DND-41 (cell line): ENCODE measurements at regions not wholly inside any gene's neighbourhood (a gene's known extent, or its start where the extent isn't known, plus 50 kb on each side); places are given as distances from the start of the nearest gene placed in this dataset.

ENCODE experiments used
- ATAC-seq: fragments of 200-7000 bp; cut with Tn5 transposase; 3 replicates; pipeline ENCODE4 v1.9.1; 2021; ENCODE audit warnings: low read depth; ENCODE audit not compliant: insufficient read depth
- DNase-seq: peaks from one replicate; pipeline ENCODE4 v3.0.0-alpha.2; 2020
- H2AFZ ChIP-seq: 2 replicates; pipeline ENCODE4 v1.6.0; 2012; ENCODE audit warnings: low read depth, low read length
- H3K27ac ChIP-seq: 2 replicates; pipeline ENCODE4 v1.5.1; 2012; ENCODE audit warnings: low read length, inconsistent platforms
- H3K27me3 ChIP-seq: fragments of 200-600 bp; sonication (generic); 2 replicates; pipeline ENCODE4 v1.6.0; 2012; ENCODE audit warnings: low read length, mild to moderate bottlenecking, inconsistent platforms; ENCODE audit not compliant: insufficient read depth, poor library complexity
- H3K36me3 ChIP-seq: 2 replicates; pipeline ENCODE4 v1.5.1; 2012; ENCODE audit warnings: low read length, inconsistent platforms; ENCODE audit not compliant: insufficient read depth
- H3K4me1 ChIP-seq: 2 replicates; pipeline ENCODE4 v1.5.1; 2012; ENCODE audit warnings: mild to moderate bottlenecking, low read length; ENCODE audit not compliant: insufficient read depth
- H3K4me2 ChIP-seq: 2 replicates; pipeline ENCODE4 v1.6.0; 2012; ENCODE audit warnings: mild to moderate bottlenecking, moderate library complexity, low read length, inconsistent platforms; ENCODE audit not compliant: insufficient read depth
- H3K4me3 ChIP-seq, 2 experiments: fragments of 200-600 bp in 1 of 2; shearing (Covaris generic) in 1 of 2; 2 replicates each; pipeline ENCODE4 v1.5.1; 2012 to 2016; ENCODE audit warnings: inconsistent platforms in 2 of 2, low read length in 2 of 2, mild to moderate bottlenecking in 2 of 2, low read depth in 1 of 2, moderate library complexity in 1 of 2
- H3K79me2 ChIP-seq: 2 replicates; pipeline ENCODE4 v1.6.0; 2012; ENCODE audit warnings: low read length, inconsistent platforms; ENCODE audit not compliant: insufficient read depth
- H3K9ac ChIP-seq: 2 replicates; pipeline ENCODE4 v1.6.0; 2012; ENCODE audit warnings: low read depth, mild to moderate bottlenecking, inconsistent platforms, low read length, moderate library complexity
- H3K9me3 ChIP-seq: 2 replicates; pipeline ENCODE4 v1.5.1; 2012; ENCODE audit warnings: low read length, moderate library complexity, mild to moderate bottlenecking, inconsistent platforms; ENCODE audit not compliant: insufficient read depth, severe bottlenecking
- H4K20me1 ChIP-seq: 2 replicates; pipeline ENCODE4 v1.6.0; 2012; ENCODE audit warnings: low read length; ENCODE audit not compliant: insufficient read depth
- EZH2 ChIP-seq: IDR thresholded peaks from 3 replicates; pipeline ENCODE4 v1.6.1; 2012; ENCODE audit warnings: borderline replicate concordance, low read depth, mild to moderate bottlenecking, moderate library complexity, low read length, inconsistent platforms; ENCODE audit not compliant: severe bottlenecking
- TF ChIP-seq, protein P1 (sequence below): IDR thresholded peaks from 2 replicates; pipeline ENCODE4 v1.5.1; 2012; ENCODE audit warnings: borderline replicate concordance, low read length, moderate library complexity, mild to moderate bottlenecking; ENCODE audit not compliant: poor library complexity, severe bottlenecking; ENCODE audit errors: extremely low read depth

DNA sequence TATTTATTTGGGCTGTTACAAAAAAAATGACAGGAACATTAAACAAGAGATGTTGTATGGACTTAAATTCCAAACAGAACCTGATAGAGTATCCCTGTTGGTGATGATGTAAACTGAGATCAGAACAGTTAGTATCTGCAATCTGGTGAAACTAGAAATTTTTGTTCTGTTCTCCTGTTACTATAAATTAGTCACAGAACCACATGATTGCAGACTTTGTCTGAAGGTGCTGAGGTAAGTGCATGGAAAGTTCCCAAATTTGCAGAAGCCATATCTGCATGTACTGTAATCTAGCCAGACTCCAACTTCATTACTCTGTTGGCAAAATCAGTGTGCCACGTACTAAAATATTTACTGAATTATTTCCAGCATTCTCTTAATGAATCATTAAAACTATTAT is 516.3 kb upstream of the FSIP2 start:
- Histone ChIP-seq H3K79me2 (no peaks in the 10 kb centered on the region), H3K4me1 (no peaks in the 10 kb centered on the region), H3K36me3 (no peaks in the 10 kb centered on the region), H3K9ac (no peak overlapping the region), H3K4me3 (no peak overlapping the region), H3K27me3 (no peaks in the 10 kb centered on the region), H3K27ac (no peak overlapping the region), H3K4me2 (no peak overlapping the region), H4K20me1 (no peaks in the 10 kb centered on the region), H2AFZ (no peak overlapping the region), H3K9me3 (no peaks in the 10 kb centered on the region)
- TF ChIP-seq EZH2: no peak
- TF ChIP-seq, protein P1, sequence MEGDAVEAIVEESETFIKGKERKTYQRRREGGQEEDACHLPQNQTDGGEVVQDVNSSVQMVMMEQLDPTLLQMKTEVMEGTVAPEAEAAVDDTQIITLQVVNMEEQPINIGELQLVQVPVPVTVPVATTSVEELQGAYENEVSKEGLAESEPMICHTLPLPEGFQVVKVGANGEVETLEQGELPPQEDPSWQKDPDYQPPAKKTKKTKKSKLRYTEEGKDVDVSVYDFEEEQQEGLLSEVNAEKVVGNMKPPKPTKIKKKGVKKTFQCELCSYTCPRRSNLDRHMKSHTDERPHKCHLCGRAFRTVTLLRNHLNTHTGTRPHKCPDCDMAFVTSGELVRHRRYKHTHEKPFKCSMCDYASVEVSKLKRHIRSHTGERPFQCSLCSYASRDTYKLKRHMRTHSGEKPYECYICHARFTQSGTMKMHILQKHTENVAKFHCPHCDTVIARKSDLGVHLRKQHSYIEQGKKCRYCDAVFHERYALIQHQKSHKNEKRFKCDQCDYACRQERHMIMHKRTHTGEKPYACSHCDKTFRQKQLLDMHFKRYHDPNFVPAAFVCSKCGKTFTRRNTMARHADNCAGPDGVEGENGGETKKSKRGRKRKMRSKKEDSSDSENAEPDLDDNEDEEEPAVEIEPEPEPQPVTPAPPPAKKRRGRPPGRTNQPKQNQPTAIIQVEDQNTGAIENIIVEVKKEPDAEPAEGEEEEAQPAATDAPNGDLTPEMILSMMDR: no peak
- ATAC-seq (no peak), DNase-seq (no peak)

DNA sequence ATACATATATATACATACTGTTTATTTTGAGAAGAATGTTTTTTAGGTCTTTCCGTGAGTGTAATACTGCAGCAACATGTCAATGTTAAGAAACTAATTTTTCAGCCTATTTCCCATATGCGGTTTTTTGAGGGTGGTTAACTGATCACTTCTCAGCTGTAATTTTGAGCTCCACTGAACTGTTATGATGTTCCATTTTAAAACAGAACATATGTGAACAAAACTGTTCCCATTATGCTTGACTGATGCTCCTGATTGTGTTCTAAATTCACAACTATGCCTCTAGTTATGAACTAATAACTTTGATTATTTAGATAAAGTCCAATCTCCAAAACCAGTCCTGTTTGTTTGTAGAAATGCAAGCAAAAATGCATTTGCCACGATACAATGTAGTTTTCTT is 511.2 kb upstream of the FSIP2 start:
- DNase-seq: no peak
- Histone ChIP-seq H3K9me3 (no peaks in the 10 kb centered on the region), H3K4me1 (no peaks in the 10 kb centered on the region), H3K79me2 (no peaks in the 10 kb centered on the region), H3K4me2 (no peak overlapping the region), H3K27ac (no peak overlapping the region), H3K4me3 (no peak overlapping the region), H3K9ac (no peak overlapping the region), H2AFZ (no peak overlapping the region), H3K27me3 (no peaks in the 10 kb centered on the region), H3K36me3 (no peaks in the 10 kb centered on the region), H4K20me1 (no peaks in the 10 kb centered on the region)
- TF ChIP-seq, protein P1: no peak
- no peak for TF ChIP-seq EZH2
- ATAC-seq: no peak

DNA sequence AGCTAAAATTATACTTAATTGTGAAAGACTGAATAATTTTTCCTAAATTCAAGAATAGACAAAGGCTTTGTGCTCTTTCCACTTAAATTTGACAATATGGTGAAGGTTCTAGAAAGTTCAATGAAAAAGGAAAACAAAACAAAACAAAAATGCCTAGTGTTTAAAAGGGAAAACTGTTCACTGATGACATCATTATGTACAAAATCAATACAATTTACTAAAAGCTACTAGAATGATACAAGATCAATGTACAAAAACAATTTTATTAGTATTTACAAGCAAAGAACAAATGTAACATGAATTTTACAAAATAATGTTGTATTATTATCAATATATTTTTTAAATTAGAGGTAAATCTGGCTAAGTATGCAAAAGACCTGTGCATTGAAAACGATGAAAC is 499.1 kb upstream of the FSIP2 start:
- H3K9me3 ChIP-seq: no peaks in the 10 kb centered on the region
- H3K4me1 ChIP-seq: no peaks in the 10 kb centered on the region
- DNase-seq: no peak
- no peaks in the 10 kb centered on the region for H3K36me3 ChIP-seq
- TF ChIP-seq, protein P1: no peak
- no peak for TF ChIP-seq EZH2
- H4K20me1 ChIP-seq: no peaks in the 10 kb centered on the region
- H2AFZ ChIP-seq: no peak overlapping the region
- no peak for ATAC-seq
- H3K4me3 ChIP-seq: no peak overlapping the region
- H3K27me3 ChIP-seq: no peaks in the 10 kb centered on the region
- H3K79me2 ChIP-seq: no peaks in the 10 kb centered on the region
- no peak overlapping the region for H3K4me2 ChIP-seq
- no peak overlapping the region for H3K27ac ChIP-seq
- no peak overlapping the region for H3K9ac ChIP-seq

DNA sequence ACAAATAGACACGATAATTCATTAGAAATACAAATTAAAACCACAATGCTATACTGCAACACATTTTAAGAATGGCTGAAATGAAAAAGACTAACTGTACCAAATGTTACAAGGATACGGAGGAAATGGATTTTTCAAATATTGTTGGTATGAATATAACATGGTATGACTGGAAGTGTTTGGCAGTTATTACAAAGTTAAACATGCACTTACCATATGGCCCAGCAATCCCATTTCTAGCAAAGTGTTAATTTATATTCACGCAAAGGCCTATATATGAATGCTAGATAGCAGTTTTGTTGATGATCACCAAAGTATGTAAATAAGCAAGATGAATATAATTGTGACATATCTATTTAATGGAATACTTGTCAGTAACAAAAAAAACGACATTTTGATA is 497.8 kb upstream of the FSIP2 start:
- Histone ChIP-seq H3K4me3 (no peak overlapping the region), H2AFZ (no peak overlapping the region), H3K27ac (no peak overlapping the region), H3K27me3 (no peaks in the 10 kb centered on the region), H3K36me3 (no peaks in the 10 kb centered on the region), H3K9me3 (no peaks in the 10 kb centered on the region), H4K20me1 (no peaks in the 10 kb centered on the region), H3K9ac (no peak overlapping the region), H3K4me1 (no peaks in the 10 kb centered on the region), H3K79me2 (no peaks in the 10 kb centered on the region), H3K4me2 (no peak overlapping the region)
- DNase-seq (no peak), ATAC-seq (no peak)
- TF ChIP-seq, protein P1: no peak
- no peak for TF ChIP-seq EZH2
